Stimulated activated naive B cell treated with anti-CD40 and anti-IgM and Interleukin-4, amounts not matched to agents 10 μg/mL and 1 μg/mL and 100 μg/mL, for 72 hours (primary cell): ENCODE measurements at regions not wholly inside any gene's neighbourhood (a gene's known extent, or its start where the extent isn't known, plus 50 kb on each side); places are given as distances from the start of the nearest gene placed in this dataset.
A peak's percentile ranks its signal among the peaks of the same experiment; 100 is the strongest.
"Not testable (repeated sequence)": the region's sequence is repeated elsewhere in the genome, so short reads cannot be mapped to it uniquely, and the experiment has no call there.

Experiments
- ATAC-seq, 2 donors: fragments of 150-1000 bp; cut with Tn5 transposase; replicated peaks; 2 replicates each; pipeline ENCODE4 v1.10.0; 2021; ENCODE audit warnings: moderate library complexity in 1 of 2
- DNase-seq: peaks from one replicate; pipeline ENCODE4 v3.0.0; 2021
- H3K27ac Mint-ChIP-seq: one replicate; pipeline ENCODE4 v1.8.0; 2022; ENCODE audit warnings: mild to moderate bottlenecking, mixed read lengths
- H3K27me3 Mint-ChIP-seq, 2 donors: one replicate each; pipeline ENCODE4 v1.8.0; 2022; ENCODE audit warnings: mixed read lengths in 2 of 2
- H3K36me3 Mint-ChIP-seq, 2 donors: one replicate each; pipeline ENCODE4 v1.8.0; 2022; ENCODE audit warnings: mixed read lengths in 2 of 2, mild to moderate bottlenecking in 1 of 2
- H3K4me1 Mint-ChIP-seq, 2 donors: one replicate each; pipeline ENCODE4 v1.8.0; 2022; ENCODE audit warnings: mixed read lengths in 2 of 2, mild to moderate bottlenecking in 1 of 2
- H3K4me3 Mint-ChIP-seq, 2 donors: one replicate each; pipeline ENCODE4 v1.8.0; 2022; ENCODE audit warnings: mild to moderate bottlenecking in 2 of 2, mixed read lengths in 2 of 2, moderate library complexity in 1 of 2
- H3K9me3 Mint-ChIP-seq, 2 donors: one replicate each; pipeline ENCODE4 v1.8.0; 2022; ENCODE audit warnings: mixed read lengths in 2 of 2, mild to moderate bottlenecking in 1 of 2

DNA sequence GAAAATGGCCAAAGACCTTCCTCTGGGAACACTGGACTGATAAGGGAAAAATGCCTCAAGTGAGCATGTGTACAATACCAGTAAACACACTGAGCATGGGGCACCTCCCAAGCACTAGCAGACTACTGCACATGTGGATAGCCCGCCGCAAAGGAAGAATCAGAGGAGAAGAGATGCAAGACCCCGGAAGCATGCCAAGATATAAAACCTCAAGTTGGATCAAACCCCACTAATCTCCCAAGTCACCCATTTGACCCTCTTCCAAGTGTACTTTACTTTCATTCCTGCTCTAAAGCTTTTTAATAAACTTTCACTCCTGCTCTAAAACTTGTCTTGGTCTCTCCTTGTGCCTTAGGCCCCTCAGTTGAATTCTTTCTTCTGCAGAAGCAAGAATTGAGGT is 121.1 kb upstream of the PLAAT1 start:
- ATAC-seq = no peak

DNA sequence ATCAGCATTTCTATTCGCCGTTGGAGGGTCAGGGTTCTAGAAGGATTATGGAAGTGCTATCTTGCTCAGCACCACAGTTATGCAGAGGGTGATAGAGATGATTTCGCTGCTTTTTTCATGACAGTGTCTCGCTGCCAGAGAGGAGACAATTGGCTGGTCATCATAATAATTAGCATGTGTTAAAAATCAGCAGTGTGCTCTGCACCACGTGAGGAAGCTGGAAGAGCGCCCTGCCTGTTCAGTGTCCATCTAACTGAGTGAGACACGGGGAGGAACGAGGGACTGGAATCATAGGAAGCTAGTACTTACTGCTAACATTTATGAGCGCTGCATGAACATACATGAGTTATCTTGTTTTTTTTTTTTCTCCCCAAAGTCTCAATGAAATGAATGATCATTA is 116.2 kb upstream of the PLAAT1 start:
- peaks cover 0 to 4% of the 10 kb centered on the region in 2 donors for H3K9me3 Mint-ChIP-seq
- H3K27me3 Mint-ChIP-seq = no peaks in the 10 kb centered on the region
- H3K4me3 Mint-ChIP-seq = no peak overlapping the region
- H3K27ac Mint-ChIP-seq = no peak overlapping the region
- ATAC-seq (peak in 1 of 2 donors; percentile 15), DNase-seq (no peak)
- no peaks in the 10 kb centered on the region for H3K36me3 Mint-ChIP-seq
- no peaks in the 10 kb centered on the region for H3K4me1 Mint-ChIP-seq

More for the DNA sequence above, 121.1 kb upstream of the PLAAT1 start:
- DNase-seq = no peak
- no peaks in the 10 kb centered on the region for H3K4me1 Mint-ChIP-seq
- H3K36me3 Mint-ChIP-seq = no peaks in the 10 kb centered on the region
- H3K27ac Mint-ChIP-seq = no peak overlapping the region
- no peak overlapping the region for H3K4me3 Mint-ChIP-seq
- peaks cover 2 to 5% of the 10 kb centered on the region in 2 donors for H3K9me3 Mint-ChIP-seq
- H3K27me3 Mint-ChIP-seq = no peaks in the 10 kb centered on the region

DNA sequence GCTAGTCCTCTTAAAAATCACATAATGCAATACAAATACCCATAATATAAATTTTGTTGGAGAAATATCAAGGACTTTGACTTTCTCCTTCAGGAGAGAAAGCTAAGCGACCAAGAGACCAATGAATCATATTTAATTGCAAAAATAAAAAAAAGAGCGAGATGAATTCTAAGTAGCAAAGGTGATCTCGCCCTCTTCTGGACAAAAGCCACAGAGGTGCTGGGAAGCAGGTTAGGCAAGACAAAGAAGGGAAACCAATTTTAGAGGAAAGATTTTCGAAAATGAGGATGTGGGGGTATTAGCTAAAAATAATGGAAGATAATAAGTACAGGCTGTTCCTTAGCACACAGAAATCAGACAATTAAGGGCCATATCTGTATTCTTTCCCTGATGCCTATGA is 111.4 kb upstream of the PLAAT1 start:
- DNase-seq (no peak), ATAC-seq (no peak)
- Mint-ChIP-seq H3K27ac (no peak overlapping the region), H3K4me3 (no peak overlapping the region), H3K4me1 (no peaks in the 10 kb centered on the region), H3K27me3 (no peaks in the 10 kb centered on the region), H3K9me3 (peaks cover 3 to 4% of the 10 kb centered on the region in 2 donors), H3K36me3 (no peaks in the 10 kb centered on the region)

DNA sequence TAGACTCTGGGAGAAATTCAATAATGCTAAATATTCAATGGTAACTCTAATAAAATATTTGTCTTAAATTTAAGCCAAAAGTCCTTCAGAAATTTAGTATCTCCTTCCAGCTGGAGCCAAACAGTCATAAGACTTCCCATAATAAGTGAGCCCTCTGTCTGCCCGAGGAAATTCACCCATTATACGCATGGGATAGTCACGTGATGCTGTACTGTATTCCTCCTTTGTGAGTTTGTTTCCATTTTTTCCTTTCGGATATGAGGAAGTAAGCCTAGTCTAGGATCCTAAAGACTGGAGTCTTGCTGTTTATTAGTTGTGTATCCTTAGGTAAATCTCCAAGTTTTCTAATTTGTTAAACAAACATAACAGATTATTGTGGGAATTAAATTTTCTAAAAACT is 110.4 kb upstream of the PLAAT1 start:
- H3K36me3 Mint-ChIP-seq = no peaks in the 10 kb centered on the region
- ATAC-seq (no peak), DNase-seq (no peak)
- no peaks in the 10 kb centered on the region for H3K4me1 Mint-ChIP-seq
- H3K9me3 Mint-ChIP-seq = peaks cover 3 to 4% of the 10 kb centered on the region in 2 donors
- H3K27me3 Mint-ChIP-seq = no peaks in the 10 kb centered on the region
- no peak overlapping the region for H3K4me3 Mint-ChIP-seq
- H3K27ac Mint-ChIP-seq = no peak overlapping the region

DNA sequence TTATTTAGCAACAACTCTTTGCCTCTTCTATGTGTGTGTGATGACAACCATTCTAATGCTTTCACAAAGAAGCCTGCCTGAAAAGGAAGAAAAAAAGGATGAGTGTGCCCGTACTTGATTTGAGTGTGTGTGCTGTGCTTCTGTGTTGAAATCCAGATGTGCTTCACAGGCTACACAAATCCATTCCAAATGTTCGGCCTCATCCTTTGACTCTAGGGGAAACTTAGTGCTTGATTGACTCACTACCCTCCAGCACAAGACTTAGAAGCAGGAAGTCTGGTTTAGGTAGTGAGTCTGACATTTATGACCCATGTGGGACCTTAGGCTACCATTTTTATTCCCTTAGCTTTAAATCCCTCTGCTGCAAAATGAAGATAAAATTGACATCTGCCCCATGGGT is 108.8 kb upstream of the PLAAT1 start:
- H3K4me1 Mint-ChIP-seq = no peaks in the 10 kb centered on the region
- H3K27ac Mint-ChIP-seq = no peak overlapping the region
- no peak overlapping the region for H3K4me3 Mint-ChIP-seq
- H3K9me3 Mint-ChIP-seq = peaks cover 0 to 3% of the 10 kb centered on the region in 2 donors
- ATAC-seq (no peak), DNase-seq (no peak)
- no peaks in the 10 kb centered on the region for H3K36me3 Mint-ChIP-seq
- H3K27me3 Mint-ChIP-seq = no peaks in the 10 kb centered on the region

DNA sequence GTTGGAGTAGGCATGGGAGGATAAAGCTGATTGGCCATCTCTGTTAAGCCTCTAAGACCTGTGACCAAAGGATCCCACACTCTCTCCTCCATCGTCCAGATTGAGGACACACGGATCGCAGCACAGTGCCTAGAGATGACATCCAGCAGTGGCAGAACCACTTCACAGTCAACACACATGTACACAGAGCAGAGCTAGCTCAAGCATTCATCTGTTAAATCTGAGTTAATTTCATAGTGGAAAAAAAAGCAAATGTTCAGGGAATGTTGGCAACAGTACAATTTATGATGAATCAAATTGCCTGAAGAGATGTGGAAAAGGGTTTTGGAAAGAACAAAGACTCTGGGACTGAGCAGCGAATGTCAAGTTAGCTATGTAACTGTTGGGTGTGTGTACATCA is 108.1 kb upstream of the PLAAT1 start:
- Mint-ChIP-seq H3K27ac (no peak overlapping the region), H3K4me1 (no peaks in the 10 kb centered on the region), H3K27me3 (no peaks in the 10 kb centered on the region), H3K4me3 (no peak overlapping the region), H3K9me3 (peaks cover 0 to 3% of the 10 kb centered on the region in 2 donors), H3K36me3 (no peaks in the 10 kb centered on the region)
- DNase-seq (no peak), ATAC-seq (no peak)

DNA sequence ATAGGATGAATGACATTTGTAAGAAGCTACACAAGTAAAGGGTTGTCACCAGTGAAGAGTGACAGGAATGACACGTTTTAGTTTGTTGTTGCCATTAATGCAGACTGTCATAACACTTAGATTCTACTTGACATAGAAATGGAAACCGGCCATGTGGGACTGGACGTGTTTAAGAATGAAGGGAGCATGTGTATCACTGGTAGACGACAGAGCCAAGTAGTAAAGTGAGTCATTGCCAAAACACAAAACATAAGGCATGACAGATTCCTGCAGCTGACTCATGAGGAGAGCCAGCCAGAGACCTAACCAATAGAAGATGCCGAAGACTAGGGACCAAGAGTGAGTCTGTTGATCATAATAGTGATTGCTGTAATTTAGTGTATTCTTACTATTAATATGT is 106.2 kb upstream of the PLAAT1 start:
- DNase-seq = no peak
- no peaks in the 10 kb centered on the region for H3K4me1 Mint-ChIP-seq
- H3K27ac Mint-ChIP-seq = no peak overlapping the region
- no peak for ATAC-seq
- H3K4me3 Mint-ChIP-seq = no peak overlapping the region
- H3K27me3 Mint-ChIP-seq = no peaks in the 10 kb centered on the region
- peaks cover 5 to 9% of the 10 kb centered on the region in 2 donors for H3K9me3 Mint-ChIP-seq
- no peaks in the 10 kb centered on the region for H3K36me3 Mint-ChIP-seq

DNA sequence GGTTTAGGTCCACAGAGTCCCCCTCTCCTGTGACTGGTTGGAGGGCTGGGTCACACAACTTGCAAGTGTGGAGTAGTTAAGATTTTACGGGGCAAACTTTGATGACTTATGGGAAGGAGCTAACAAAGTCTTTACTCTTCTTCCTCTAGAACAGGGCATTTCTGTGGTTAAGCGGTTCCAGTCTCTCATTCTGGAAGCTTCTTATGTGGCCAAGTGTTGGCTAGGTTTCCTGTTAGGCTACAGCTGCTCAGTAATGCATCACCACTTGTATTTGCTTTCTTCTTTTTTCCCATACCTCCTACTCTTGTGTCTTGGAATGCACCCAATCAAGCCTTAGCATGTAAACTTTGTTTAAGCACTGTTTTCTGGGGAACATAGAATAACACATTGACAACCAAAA is 100.6 kb upstream of the PLAAT1 start:
- H3K4me3 Mint-ChIP-seq = no peak overlapping the region
- no peaks in the 10 kb centered on the region for H3K27me3 Mint-ChIP-seq
- H3K9me3 Mint-ChIP-seq = peaks cover 6 to 9% of the 10 kb centered on the region in 2 donors
- no peaks in the 10 kb centered on the region for H3K4me1 Mint-ChIP-seq
- DNase-seq (no peak), ATAC-seq (no peak)
- no peak overlapping the region for H3K27ac Mint-ChIP-seq
- H3K36me3 Mint-ChIP-seq = no peaks in the 10 kb centered on the region

DNA sequence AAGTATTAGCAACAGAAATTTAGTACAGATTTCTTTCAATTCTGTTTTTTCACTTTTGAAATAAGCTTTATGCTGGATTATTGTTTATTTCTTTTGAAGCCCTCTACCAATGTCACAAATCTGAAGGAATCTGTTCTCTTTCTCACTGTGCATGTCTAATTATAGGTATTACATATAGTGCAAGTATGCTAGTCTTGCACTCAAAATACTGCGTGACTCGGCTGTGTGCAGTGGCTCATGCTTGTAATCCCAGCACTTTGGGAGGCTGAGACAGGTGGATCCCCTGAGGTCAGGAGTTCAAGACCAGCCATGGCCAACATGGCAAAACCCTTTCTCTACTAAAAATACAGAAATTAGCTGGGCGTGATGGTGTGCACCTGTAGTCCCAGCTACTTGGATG is 95.8 kb upstream of the PLAAT1 start:
- no peaks in the 10 kb centered on the region for H3K36me3 Mint-ChIP-seq
- no peaks in the 10 kb centered on the region for H3K27me3 Mint-ChIP-seq
- no peak overlapping the region for H3K27ac Mint-ChIP-seq
- peaks cover 0 to 3% of the 10 kb centered on the region in 2 donors for H3K9me3 Mint-ChIP-seq
- no peak for DNase-seq
- no peaks in the 10 kb centered on the region for H3K4me1 Mint-ChIP-seq
- ATAC-seq = no peak
- no peak overlapping the region for H3K4me3 Mint-ChIP-seq

DNA sequence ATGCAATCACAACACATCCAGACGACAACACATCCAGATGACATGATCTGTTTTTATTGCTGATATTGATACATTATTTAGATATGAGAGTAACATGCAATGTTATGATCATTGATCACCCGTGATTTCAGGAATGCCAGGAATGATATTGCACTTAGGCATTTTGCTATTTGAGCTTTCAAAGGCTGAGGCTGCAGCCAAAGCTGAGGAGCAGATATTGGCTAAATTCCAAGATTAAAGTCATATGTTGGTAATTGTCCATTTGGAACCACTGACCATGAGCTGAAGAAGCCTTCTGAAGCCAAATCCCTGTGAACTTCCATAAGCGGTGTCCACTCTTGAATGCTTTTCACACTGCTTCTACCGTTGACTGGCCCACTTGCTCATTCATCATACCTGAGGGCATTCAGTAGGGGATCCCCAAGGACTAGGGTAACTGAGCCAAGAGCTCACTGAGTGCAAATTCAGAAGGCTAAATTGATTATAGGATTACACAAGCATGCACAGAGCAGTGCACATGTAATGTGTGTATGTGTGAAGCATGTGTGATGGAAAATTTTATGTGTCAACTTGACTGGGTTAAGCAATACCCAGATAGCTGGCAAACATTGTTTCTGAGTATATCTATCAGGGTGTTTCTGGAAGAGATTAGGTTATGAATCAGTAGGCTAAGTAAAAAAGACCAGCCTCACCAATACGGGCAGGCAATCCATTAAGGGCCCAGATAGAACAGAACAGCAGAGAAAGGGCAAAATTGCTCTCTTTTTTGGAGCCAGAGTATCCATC is 92.1 kb upstream of the PLAAT1 start:
- no peaks in the 10 kb centered on the region for H3K9me3 Mint-ChIP-seq
- no peaks in the 10 kb centered on the region for H3K36me3 Mint-ChIP-seq
- no peak overlapping the region for H3K27ac Mint-ChIP-seq
- no peak overlapping the region for H3K4me3 Mint-ChIP-seq
- DNase-seq (no peak), ATAC-seq (no peak)
- no peaks in the 10 kb centered on the region for H3K27me3 Mint-ChIP-seq
- no peaks in the 10 kb centered on the region for H3K4me1 Mint-ChIP-seq

DNA sequence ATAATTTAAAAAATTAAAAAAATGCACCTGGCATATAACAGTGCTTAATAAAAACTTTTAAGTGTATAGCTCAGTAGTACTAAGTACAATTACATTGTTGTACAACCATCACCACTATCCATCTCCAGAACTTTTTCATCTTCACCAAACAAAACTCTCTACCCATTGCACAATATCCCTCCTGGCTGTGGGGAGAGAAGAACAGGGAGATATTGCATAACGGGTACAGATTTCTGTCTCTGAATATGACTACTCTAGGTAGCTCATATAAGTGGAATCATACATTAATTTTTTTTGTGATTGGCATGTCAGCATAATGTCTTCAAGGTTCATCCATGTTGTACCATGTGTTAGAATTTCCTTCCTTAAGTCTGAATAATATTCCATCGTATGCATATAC is 91.0 kb upstream of the PLAAT1 start:
- no peaks in the 10 kb centered on the region for H3K27me3 Mint-ChIP-seq
- no peak overlapping the region for H3K27ac Mint-ChIP-seq
- H3K4me3 Mint-ChIP-seq = no peak overlapping the region
- ATAC-seq (no peak), DNase-seq (no peak)
- no peaks in the 10 kb centered on the region for H3K9me3 Mint-ChIP-seq
- no peaks in the 10 kb centered on the region for H3K36me3 Mint-ChIP-seq
- no peaks in the 10 kb centered on the region for H3K4me1 Mint-ChIP-seq

DNA sequence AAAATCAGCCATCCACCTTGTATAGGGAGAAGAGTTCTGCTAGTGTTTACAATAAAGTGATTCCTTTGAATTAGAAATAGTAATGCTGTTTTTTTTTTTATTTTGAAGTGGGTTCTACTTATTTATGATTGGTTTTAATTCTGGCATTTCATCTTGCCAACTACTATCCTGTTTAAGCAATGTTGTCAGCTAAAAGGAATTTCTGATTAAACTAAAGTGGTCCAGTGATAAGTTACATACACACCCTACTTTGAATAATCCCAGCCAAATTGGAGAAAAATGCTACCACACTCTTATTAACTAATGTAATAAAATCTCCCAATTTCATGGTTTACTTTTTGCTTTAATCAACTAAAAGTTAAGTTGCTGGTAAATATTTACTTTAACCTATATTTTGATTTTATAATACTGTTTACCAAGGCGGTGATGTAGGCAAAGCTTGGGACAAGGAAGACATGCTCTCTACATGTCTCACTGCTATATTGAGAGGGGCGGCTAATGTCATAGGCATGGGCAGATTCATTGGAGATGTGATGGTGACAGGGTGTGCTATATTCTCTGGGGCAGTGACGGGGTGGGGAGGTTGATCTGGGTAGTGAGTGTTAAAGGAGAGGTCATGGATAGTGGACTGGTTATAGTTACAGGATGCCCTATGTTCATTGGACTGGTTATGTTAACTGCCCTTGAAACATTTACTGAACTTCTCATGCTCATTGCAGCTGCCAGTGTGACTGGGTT is 85.8 kb upstream of the PLAAT1 start:
- not testable (repeated sequence) for DNase-seq, H3K27ac Mint-ChIP-seq, ATAC-seq, H3K27me3 Mint-ChIP-seq, H3K4me3 Mint-ChIP-seq, H3K36me3 Mint-ChIP-seq, H3K4me1 Mint-ChIP-seq, H3K9me3 Mint-ChIP-seq

DNA sequence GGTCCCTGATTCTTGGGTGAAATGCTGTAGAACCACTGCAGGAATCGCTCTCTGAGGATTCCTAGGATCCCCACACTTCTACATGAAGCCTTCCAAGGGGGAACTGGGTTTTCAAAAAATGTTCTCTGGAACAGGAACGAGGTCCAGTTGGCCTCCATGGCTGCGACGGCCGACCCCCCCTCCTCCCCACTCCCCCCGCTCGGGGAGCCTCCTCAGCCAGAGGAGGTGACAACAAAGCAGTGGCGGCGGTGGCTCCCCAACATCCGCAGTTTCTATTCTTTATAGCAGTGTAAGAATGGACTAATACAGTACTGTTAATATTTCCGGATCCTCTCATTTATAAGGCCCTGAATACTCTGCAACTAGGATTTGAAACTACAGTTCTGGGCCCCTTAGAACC is 84.0 kb upstream of the PLAAT1 start:
- no peak overlapping the region for H3K4me3 Mint-ChIP-seq
- ATAC-seq = no peak
- peaks cover 0 to 2% of the 10 kb centered on the region in 2 donors for H3K9me3 Mint-ChIP-seq
- no peaks in the 10 kb centered on the region for H3K4me1 Mint-ChIP-seq
- DNase-seq = no peak
- H3K27ac Mint-ChIP-seq = no peak overlapping the region
- H3K36me3 Mint-ChIP-seq = no peaks in the 10 kb centered on the region
- peaks cover 0 to 7% of the 10 kb centered on the region in 2 donors for H3K27me3 Mint-ChIP-seq

DNA sequence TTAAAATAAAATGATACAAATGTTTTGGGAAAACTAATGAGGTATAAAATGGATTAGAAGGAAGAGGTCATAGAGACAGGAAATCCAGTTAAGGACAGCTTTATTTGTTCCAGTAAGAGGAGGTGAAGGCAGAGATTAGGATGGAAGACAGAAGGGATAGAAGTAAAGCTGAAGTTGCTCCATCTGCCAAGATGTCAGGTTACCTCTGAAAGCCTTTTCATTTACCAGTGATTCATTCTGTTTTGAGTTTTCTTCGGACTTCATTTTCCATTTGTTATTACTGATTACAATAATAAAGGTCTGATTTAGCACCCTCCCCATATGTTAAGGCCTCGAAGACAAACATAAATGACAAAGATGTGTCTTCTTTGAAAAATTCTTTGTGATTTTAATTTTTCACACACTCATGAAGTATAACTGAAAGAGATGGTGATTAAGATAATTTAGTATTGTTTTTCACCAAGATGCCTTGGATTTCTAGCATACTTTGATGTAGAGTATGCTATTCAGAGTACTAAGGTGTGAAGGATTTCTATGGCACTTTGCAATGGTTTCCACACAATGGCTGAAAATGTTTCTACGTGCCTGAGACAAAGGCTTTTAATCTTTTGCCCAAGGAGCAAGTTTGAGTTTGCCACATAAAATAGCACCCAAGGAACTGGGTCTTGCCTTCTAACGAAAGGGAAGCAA is 75.4 kb upstream of the PLAAT1 start:
- H3K36me3 Mint-ChIP-seq = no peaks in the 10 kb centered on the region
- no peak overlapping the region for H3K4me3 Mint-ChIP-seq
- H3K27me3 Mint-ChIP-seq = peaks cover 0 to 5% of the 10 kb centered on the region in 2 donors

DNA sequence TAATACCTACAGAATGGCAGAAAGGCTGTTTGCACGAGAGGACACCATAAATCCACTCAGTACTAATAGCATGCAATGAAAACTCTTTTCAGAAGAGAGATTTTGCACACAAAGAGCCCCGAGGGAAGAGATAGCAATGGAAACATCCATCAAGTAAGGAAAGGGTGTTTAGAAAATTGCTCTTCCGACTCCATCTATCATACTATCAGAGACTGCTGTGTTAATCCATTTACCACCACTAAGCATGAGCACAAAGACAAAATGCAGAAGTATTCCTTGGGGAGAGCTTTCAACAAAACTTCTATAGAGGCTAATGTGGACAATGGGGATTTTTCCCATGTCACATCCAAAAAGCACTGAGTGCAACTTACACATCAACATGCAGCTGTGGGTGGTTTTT is 72.1 kb upstream of the PLAAT1 start:
- Mint-ChIP-seq H3K9me3 (no peaks in the 10 kb centered on the region), H3K4me1 (no peaks in the 10 kb centered on the region), H3K4me3 (no peak overlapping the region), H3K27ac (no peak overlapping the region), H3K36me3 (no peaks in the 10 kb centered on the region), H3K27me3 (peaks cover 0 to 5% of the 10 kb centered on the region in 2 donors)
- no peak for DNase-seq
- ATAC-seq = no peak

More for the DNA sequence above, 75.4 kb upstream of the PLAAT1 start:
- ATAC-seq (no peak), DNase-seq (no peak)
- H3K4me1 Mint-ChIP-seq = no peaks in the 10 kb centered on the region
- H3K27ac Mint-ChIP-seq = no peak overlapping the region
- no peaks in the 10 kb centered on the region for H3K9me3 Mint-ChIP-seq
